ENCODE measurements at regions not wholly inside any gene's neighbourhood (a gene's known extent, or its start where the extent isn't known, plus 50 kb on each side); places are given as distances from the start of the nearest gene placed in this dataset.
"Not testable (repeated sequence)": the region's sequence is repeated elsewhere in the genome, so short reads cannot be mapped to it uniquely, and the experiment has no call there.

DNA sequence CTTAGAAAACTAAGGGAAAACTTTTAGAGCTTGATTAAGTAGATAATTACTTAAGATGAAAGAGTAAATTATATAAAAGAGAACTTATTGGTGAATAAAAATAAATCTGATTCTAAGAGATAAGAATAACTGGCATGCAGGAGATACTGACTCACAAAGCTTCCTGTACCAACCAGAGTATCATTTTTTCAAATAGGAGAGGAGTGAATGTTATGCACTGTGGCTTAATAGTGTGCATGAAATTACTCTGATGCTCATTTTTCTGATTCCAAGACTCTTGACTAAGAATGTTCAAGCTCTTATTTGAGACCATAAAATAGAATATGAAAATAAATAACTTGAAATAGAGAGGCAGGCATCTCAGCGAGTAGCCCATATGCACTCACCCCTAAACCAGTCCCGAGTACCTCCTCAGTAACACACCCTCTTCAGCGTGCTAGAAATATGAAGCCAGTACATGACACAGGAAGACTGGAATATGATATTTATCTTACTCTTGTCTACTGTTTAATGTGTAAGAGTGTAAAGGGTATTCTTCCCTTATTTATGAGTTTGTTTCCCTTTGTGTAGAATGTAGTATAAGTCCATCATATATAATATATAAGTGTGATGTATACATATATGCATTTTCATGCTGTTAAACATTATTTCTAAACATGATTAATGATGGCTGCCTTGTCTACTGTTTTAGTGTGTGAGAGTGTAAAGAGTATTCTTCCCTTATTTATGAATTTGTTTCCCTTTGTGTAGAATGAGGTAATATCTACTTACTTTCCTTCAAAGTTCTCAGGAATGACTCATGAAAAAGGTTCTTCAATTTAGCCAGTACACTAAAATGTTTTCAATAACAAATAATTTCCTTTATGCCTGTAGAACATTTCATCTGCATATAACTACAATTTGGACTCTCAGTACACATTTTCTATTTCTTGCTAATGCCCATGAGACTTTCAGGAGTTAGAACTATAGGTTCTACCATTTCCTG is 99.2 kb upstream of the PALMD start:
- no peak for DNase-seq

DNA sequence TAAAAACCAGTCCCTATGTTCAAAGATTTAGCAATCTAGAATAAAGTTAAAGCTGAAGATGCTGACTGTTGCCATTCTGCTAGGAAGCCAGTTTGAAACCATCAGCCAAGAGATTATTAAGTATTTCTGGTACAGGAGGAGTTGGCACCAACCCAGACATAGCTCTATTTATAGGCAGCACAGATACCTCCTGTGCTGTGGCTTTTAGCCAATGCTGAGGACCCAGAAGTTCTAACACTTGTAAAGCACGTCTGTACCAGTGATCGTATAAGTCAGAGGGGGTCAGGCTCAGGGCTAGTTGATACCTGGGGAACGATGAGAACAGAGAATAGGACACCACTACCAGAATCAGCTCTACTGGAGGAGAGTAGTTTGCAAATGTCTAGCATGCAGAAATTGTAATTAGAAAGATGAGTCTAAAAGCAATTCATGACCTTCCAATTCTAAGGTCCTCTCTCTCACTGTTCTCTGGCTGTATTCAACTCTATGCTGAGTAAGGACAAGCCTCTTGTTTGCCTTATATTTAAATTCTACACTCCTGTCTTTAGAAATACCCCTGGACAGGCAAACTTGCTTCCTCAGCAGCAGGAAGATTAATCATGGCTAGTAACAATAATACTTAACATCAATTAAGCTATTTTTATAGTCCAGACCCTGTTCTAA is 96.8 kb upstream of the PALMD start:
- no peak for DNase-seq

DNA sequence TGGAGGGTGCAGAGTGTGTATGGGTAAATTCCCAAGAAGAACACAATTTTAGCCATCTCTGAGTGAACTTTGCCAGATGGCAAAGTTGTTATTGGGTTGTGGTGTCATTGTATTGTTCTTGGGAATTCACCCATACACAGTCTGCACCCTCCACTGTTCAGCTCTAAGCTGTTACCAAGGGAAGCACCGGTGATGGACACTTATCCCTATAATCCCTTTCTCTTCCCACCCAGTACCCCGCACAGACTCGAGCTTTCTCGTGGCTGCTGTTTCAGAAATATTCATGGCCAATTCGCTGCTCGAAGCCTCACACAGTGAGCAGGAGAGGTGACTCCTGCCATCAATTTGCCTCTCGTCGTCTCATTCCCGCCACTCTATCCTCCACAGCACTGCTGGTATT is 95.7 kb upstream of the PALMD start:
- no peak for DNase-seq

DNA sequence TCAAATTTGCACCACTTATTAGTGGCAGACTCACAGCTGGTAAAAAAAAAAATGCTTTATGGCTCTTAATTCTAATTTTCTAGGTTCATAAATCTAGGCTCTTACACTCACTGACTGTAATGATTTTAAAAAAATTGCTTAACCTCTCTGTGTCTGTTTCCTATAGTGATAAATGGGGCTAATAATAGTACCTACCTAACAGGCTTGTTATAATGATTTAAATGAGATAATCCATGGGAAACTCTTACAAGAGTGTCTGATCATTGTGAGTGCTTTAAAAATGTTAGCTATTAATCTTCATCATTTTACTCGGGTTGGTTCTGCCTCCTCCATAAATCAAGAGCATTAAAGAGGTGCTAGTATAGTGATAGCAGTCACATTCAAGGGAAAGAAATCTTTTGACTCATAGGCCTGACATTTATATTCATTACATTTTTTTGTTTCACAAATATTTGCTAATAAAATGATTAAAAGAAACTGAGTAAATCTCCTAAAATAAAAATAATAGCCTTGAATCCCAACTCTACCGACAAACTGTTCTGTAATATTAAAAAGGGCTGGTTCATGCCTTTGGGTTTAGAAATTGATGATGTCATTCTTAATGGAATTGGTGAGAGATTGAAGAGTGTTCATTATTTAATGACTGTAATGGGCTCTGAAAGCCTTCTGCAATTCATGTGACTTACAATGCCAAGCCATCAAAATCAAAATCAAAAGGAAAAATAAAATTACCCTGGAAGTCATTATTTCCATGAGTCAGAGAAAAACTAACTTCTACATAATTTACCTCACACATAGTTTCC is 93.9 kb upstream of the PALMD start:
- DNase-seq, result no peak

DNA sequence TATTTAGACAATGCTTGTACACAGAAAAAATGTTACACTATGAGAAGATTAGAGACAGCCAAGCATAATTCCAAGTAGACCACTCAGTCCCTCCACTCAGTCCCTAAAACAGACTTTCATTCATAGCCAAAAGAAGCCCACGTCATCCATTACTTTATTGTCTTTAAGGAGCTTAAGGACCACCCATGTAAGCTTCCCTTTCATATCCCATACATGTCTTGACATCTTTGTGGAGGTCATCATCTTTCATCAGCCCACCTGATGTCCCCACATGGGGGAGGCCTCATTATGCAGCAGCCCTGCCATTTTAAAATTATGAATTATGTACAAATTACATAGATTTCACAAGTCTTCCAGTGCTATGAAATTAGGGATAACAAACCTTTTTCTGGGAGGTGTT is 92.6 kb upstream of the PALMD start:
- DNase-seq, result no peak

DNA sequence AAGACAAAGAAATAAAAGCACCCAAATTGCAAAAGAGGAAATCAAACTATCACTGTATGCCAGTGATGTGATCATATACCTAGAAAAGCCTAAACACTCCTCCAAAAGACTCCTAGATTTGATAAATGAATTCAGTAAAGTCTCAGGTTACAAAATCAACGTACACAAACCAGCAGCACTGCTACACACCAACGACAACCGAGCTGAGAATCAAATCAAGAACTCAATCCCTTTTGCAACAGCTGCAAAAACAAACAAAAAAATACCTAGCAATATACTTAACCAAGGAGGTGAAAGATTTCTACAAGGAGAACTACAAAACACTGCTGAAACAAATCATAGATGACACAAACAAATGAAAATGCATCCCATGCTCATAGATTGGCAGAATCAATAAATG is 92.1 kb upstream of the PALMD start:
- not testable (repeated sequence) for DNase-seq

DNA sequence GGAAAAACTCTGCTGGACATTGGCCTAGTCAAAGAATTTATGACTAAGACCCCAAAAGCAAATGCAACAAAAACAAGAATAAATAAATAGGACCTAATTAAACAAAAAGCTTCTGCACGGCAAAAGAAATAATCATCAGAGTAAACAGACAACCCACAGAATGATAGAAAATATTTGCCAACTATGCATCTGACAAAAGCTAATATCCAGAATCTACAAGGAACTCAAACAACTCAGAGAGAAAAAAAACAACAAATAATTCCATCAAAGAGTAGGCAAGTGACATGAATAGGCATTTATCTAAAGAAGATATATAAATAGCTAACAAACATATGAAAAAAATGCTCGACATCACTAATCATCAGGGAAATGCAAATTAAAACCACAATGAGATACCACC is 91.2 kb upstream of the PALMD start:
- DNase-seq, result no peak

DNA sequence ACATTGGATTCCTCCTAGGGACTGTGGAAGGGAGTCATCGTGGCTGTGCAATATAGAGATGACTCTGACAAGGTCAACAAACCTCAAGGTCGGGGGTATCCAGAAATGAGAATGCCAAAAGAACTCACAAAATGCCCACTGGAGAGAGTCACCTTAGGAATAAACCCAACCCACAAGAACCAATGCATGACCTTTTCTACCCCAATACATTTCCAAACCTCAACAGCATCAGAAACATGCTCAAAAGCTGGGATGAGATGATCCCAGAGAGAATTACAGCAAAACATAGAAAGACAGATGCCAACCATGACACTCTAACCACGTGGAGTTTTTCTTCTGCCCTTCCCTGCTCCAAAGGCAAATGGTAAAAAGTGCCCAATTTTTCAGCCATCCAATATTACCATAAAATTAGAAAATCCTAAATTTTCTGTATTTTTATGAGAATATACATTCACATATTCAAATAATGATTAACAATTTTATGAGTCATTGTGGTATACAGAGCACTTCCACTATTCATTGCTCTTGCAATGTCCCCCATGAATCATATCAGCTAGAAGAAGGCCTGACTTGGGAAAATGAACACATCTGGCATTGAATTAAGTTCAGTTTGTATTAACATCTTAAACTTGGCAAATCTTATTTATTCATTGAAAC is 88.2 kb upstream of the PALMD start:
- no peak for DNase-seq

DNA sequence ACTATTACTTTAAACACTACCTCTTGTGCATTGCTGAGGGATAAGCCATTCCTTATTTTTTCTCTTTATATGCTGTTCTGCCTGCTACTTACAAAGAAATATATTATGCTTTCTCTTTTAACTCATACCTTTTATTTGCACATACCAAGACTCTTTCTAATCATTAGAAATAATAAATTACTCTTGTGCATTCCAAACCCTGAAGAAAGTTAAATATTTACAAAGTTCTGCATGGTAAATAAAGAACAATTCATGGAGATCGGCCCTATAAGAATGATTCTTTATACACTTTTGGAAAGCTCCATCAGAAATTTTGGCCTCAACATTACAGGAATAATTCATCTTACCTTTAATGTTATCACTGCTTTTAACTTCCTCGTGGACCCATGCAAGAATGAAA is 86.7 kb upstream of the PALMD start:
- DNase-seq, result no peak

DNA sequence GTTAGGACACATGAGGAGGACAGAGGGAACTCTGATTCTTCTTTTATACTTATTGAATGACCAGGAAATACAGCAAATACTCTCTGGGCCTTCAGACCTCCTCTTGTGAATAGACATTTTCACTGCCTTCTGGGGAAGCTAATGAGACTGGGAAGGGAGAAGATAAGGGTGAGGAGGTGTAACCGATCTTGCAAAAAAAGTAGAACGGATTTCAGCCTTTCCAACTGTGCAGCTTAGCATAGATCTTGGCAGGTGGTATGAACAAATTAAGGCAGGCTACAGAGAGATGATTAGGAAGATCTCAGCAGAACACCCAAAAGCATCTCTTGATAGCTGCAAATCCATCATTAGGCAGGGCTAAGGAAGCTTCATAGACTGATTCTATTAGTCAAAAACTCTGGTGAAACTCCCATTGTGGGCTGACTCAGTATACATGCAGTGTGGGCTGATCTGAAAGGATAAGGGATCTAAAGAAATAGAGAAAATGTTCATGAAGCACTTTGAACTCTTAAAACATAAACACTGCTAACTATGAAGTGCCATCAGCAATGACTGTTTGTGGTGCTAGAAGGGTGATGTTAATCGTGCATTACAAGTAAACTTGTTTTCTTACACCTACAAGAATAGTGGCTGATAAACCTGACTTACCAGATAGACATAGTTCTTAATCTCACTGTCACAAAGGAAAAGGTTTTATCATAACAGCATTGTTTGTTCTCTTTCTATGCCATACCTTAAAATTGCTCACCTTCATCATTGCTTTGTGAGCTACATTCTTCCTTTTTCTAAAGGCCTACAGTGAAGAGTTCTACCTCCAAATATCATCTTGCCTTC is 85.5 kb upstream of the PALMD start:
- DNase-seq, result no peak

DNA sequence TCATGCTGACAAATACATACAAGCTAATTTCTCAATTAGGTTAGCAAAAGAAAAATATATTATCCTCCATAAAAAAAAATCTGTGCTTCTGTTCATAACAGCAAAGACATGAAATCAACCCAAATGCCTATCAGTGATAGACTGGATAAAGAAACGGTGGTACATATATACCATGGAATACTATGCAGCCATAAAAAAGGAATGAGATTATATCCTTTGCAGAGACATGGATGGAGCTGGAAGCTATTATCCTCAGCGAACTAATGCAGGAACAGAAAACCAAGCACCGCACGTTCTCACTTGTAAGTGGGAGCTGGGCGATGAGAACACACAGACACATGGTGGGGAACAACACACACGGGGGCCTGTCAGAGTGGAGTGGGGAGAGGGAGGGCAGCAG is 84.0 kb upstream of the PALMD start:
- no peak for DNase-seq

DNA sequence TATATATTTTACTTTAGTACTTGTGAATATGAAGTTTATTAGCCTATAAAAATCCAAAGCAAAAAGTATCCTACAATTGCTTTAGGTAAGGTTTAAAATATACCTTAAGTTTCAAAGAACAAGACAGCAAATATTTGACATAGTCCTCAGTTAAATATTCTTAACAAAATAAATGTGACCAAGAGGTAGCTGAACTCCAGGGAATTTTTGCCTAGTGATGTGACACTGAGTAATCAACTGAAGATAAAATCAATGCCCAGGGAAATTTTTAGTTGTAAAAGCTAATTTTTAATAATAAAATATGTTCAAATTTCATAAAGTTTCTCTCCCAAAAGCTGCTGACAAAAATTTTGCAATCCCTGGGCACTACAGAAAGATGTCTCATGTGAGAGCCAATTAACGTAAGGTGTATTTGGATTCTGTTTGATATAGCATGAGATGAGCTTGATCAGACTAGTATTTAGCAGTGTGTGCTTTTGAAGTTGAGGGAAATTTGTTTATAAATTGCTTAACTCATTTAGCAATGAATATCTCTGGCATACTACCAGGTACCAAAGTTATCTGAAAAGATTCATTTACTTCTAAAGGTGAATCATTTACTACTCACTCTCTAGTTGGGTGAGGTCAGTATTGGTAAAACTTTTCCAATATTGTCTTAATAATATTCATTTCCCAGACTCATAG is 80.2 kb upstream of the PALMD start:
- DNase-seq, result no peak

DNA sequence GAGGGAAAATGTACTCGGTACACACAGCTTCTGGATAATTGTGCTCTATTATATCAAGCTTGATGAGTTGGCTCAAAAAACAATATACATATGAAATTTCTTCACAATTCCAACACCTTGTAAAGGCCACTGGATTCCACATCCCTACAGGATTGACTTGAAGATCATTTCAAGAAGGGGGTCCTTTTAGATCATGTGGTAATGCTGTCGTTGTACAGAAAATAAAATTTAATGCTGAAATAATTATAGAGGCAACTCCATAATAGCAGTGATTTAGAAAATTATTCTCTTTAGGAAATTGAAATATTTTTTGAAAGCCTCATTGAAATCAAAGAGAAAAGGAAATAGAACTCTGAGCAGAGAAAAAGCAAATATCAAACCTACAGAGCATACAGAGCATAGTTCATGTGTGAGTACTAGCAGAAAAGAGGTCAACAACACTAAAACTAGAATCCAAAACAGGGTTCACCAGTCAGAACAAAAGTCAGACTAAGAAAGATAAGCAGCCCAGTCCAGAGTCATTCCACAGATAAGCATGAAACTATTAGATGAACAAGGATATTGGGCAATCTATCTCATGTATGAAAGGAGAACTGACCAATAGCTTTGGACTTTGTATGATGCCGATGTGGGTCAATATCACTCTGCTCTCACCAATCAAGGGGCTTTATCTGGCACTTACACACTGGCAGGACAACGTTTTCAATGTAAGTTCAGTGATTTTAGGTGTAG is 79.5 kb upstream of the PALMD start:
- DNase-seq, result no peak

DNA sequence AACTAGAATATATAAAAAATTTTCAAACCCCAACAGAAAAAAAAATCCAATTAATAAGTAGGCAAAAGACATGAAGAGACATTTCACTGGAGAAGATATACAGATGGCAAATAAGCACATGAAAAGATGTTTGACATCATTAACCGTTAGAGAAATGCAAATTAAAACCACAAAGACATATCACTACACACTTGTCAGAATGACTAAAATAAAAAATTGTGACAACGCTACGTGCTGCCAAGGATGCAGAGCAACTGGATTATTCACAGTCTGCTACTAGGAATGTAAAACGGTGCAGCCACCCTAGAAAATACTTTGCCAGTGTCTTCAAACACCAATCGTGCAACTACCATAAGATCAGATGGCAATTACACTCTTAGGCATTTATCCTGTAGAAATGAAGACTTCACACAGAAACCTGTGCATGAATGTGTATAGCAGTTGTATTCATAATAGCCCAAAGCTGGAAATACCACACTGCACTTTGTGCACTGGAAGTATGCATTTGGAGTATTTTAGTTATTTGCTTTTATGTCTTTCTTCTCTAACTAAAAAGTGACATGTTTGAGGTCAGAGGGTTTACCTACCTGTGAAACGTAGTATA is 75.3 kb upstream of the PALMD start:
- no peak for DNase-seq

DNA sequence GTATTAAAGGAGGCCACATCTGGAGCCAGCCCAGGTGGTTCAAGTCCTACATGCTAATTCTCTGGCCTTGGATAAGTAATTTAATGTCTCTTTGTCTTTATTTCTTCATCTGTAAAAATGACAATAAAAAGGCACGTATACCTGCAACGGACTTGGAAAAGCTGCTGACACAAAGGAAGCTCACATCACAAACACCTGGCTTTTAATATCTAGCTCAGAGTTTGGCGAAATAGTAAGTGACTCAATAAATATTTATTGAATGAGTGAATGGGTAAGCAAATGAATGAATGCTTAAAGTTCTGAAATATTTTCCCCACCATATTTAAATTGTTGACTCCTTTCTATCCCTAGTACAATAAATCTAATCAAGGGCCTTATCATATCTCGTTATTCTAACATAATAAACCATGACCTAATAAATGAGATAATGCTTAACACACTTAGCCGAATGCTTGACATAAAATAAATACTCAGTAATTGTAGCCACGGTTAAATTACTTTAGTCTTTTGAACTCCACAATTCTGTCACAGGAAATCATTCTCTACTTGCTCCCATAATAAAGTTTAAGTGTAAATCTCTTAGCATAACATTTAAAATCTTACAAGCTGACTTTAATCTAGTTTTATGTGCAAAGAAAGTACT is 74.7 kb upstream of the PALMD start:
- no peak for DNase-seq

DNA sequence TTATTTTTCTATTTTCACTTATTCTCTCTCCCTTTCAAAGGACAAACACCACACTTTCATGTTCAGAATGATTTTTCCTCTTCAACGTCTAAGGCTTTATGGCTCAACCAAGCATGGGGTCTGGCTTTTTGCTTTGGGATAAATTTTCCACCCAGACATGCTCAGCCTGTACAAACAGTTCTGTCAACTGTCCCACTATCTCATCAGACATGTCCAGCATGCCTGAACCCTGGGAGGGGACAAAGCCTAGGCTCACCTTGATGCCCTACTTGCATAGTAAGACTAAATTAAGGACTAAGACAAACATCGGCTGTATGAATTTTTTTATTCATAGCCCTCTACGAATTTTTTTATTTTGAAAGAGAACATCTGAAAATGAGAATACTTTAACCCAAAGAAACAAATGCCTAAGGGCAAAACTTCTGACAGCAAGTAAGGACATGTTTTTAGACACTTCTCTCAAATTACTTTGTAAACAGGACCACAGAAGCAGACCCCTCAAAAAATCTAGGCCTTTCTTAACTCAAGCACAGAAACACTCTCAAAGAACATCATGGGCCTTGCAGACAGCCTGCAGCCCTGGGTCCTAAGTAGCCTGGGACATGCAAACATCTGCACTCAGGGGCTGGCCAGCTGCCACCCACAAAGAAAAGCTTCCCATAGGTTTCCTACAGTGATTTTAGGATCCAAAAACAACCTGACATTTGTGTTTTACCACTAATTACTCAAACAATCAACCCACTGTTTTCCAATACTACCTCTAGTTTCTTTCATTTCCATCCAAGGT is 72.3 kb upstream of the PALMD start:
- DNase-seq, result no peak

DNA sequence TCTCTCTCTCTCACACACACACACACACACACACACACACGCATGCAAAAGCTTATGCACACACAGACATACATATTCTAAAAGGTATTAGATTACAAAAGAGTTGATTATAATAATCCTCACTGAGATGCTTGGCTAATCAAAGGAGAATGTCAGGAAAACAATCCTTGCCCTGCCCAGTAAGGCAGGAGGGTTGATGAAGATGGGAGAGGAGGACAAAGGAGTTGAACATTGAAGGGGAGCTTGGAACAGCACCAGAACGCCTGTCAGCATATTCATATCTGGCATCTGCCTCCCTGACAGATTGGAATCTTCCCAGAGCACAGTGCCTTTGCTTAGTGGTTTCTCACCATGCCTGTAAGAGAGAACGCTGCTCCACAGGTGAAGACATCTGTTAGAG is 68.6 kb upstream of the PALMD start:
- DNase-seq, result no peak

DNA sequence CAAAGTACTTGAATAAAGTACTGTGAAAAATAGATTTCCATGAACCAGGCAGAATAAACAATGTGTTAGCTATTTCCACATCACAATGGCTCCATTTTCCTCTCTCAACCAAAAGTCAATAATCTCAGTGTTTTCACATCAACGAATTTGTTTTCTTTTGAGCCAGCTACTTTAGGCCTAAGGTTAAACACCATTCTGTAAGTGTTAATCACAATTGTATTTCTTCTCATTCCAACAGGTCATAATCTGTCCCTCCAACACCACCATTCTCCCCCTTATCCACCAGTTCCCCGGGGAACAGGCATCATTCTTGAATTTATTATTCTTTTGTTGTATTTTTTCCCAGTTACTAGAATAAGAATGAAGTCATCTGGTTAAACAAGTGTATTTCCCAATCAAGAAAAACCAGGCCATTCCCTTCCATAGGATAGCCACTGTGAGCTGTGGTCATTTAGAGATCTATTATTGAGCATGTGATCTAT is 66.2 kb upstream of the PALMD start:
- no peak for DNase-seq

DNA sequence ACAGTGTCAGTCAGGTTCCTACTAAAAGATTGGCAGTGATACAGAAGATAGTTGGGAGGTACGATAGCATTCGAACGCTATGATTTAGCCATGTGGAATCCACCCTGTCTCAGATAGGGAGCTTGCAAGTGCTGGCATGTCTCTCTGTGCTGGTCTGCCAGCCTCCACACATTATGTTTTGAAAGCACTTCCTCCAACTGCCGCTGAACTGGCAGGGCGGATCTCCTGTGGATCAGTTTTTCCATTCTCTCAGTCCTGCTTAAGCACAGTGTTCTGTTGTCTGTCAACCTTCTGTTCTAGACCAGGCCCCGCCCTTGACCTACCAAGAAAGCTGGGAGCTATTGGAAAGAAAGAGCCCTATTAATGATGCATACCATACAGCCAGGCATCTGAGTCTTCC is 65.5 kb upstream of the PALMD start:
- no peak for DNase-seq
